Hindlimb muscle (tissue), 1 donor: ENCODE measurements at regions not wholly inside any gene's neighbourhood (a gene's known extent, or its start where the extent isn't known, plus 50 kb on each side); places are given as distances from the start of the nearest gene placed in this dataset.
"Not testable (repeated sequence)": the region's sequence is repeated elsewhere in the genome, so short reads cannot be mapped to it uniquely, and the experiment has no call there.

ENCODE experiments used
- DNase-seq: peaks from one replicate; pipeline ENCODE4 v3.0.0-alpha.2; 2013

DNA sequence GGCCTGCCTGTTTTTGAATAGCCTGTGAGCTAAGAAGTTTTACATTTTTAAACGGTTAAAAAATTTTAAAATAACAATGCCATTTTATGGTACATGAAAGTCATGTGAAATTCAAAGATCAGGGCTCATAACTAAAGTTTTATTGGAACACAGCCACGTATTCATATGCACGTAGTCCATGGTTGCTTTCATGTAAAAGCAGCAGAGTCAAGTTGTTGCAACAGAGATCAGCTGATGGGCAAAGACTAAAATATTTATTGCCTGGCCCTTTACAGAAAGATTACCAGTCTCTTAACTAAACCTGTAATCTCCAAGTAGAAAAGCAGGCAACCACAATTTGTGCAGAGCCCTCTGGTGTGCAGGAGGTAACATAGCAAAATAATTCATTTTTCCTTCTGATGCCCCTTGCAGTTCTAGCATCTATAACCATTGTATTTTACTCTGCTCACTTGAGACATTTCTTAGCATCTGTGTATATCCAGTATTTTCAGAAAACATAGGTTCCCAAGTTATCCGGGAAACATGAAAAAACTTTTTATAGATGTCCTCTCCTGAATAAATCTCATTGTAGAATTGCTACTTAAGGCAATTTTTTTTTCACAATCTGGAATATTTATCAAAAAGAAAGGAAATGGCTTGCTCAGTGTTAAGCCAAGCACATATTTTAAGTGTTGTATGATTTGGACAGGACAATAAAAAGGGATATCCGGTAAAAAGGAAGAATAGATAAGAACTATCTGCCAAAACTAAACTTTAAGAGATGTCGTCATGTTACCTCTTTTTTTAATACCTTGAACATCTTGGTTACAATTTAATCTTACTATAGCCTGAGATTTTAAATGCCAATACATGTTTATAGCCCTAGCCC, 430.8 kb downstream of the PLPP3 start:
- no peak for DNase-seq

DNA sequence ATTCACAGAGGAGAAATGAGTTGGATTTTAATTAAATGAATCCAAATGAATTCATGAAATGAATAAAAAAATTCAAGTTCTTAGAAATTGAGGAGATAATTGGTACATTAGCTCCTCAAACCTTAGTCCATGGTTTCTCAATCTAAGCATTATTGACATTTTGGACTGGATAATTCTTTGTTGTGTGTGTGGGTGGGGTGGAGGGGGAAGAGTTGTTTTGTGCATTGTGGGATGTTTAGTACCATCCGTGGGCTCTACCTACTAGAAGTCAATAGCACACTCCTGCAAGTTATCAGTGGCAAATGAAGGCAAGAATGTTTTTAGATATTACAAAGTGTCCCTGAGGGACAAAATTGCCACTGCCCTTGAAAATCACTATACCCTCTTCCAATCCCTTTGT, 431.9 kb downstream of the PLPP3 start:
- no peak for DNase-seq

DNA sequence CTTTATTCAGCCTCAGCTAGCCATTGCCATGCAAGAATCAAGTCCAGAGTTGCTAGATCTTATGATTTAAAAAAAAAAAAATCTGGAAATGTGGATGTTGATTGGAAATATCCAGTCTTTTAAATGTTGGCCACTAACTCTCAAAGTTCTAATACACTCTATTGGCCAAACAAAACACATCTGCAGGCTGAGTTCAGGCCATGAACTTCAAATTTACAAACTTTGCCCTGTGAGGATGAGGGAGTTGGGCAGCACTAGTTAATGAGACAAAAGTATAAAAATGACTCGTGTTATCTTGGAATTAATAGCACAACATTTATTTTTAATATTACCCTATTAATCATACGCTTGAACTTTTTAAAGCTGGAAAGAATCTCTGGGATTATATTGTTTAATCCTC, 432.3 kb downstream of the PLPP3 start:
- DNase-seq, result no peak

DNA sequence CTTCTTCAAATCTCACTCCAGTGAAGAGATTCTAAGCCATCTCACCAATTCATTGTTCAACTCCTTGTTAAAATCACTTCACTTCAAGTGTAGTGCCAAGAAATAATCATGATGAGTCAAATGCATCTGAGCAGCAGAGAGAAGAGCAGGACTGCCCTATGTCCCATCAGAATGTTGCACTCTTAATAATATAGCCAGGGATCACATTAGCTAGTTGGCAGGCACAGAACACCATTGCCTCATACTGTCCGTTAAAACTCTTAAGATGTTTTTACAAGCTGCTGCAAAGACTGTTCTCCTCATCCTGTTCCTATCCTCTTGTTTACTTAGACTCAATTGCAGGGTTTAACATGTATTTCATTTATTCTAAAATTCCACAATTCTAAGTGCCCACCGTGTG, 432.9 kb downstream of the PLPP3 start:
- peak; percentile 32 for DNase-seq

DNA sequence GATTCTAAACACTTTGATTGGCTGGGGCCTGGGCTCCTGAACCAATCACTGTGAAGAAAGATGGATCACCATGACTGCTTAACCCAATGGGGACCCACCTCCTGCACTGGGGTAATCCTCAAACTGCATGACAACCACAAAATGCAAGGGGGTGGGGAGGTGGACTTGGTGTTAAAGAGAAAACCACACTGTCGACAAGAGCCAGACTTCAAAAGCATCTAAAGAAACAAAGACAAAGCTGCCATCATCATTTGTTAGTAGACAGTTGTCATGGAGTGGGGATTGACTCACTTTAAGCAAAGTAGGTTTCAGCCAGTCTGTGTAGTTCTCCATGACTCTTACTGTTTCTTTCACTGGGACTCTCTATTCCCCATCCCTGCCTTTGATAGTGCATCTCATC, 433.8 kb downstream of the PLPP3 start:
- no peak for DNase-seq

DNA sequence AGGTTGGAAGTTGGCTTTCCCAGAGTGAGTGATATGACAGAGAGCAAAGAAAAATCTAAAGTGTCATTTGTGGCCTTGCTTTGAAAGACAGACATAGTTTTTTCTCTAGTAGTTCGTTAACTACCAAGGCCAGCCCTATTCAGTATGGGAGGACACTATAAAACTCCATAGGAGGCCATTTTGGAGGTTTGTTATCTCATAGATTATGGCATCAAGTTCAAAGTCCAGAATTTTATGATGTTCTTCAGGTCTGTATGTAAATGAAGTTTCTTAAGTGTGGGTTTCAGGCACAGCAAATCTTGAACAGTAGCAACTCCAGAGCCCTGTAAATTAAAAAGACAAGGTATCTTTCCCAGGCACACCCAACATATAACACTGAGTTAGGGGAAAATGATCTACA, 437.1 kb downstream of the PLPP3 start:
- no peak for DNase-seq

DNA sequence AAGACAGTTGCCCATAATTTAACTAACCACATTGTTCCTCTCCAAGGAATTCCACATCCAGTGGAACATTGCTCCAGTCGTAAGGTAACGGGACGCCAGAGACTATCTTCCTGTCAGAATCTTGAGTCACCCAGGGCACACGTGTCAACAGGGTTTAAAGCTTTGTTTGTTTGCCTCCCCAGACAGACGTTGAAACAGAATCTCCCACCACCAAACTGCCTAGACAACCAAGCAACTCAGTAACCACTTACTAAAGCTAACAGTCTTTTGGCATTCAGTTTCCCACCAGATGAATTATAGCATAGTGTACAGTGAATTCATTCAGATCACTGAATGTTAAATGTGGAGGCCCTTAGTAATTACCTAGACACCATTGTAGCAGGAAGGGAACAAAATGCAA, 439.5 kb downstream of the PLPP3 start:
- no peak for DNase-seq

DNA sequence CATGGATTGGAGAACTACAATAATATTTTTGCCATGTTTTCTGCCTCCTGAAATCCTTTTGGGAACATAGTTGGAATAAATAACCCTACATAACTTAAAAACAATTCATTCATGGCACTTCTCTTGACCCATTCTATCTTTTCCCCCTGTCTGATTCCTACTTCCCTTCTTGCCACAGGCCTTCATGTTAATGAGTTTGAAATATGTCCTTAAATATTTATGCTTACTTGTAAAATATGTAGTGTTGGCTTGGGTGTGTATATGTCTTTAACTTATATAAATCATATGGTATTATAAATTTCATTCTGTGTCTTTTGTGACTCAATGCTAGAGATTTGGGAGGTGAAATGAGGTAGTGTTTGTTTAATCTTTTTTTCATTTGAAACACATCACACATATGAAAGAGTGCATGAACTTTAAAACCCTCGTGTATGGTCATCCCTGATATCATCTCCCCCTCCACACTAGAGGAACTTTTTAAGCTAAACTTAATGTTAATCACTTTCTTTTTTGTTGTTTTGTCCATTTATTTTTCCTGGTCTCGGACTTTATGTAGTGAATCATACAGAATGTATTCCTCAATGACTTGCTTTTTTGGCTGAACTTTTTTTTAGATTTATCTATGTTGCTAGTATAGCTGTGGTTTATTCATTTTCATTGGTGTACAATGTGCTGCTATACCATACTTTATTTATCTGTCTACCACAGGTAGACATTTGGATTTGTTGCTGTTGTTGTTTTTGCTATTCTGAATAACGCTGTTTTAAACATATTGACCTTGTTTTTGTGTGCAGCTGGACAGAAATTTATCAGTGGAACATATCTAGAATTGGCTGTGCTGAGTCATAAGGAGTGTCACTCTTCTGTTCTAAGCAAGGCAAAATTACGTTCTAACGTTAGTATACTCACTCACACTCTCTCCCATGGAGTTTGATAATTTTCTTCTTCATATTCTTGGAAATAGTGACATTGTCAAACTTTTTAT, 441.6 kb downstream of the PLPP3 start:
- no peak for DNase-seq

DNA sequence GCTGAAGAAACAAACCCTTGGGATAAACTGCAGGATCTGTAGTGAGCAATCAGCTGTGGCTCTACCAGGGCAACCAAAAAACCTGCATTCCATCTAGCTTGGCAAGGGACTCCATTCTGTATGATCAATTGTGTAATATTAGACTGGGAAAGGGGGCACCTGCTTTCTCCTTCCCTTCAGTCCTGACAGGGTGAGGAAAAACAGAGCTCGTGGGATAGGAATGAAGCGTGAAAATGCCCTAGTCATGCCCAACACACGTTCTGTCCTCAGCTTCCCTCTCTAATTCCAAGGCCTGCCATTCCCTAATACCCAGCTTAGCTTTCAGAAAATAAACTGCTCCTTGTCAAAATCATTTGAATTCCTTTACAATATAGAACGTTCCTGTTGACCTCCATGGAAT, 442.3 kb downstream of the PLPP3 start:
- DNase-seq, result no peak

DNA sequence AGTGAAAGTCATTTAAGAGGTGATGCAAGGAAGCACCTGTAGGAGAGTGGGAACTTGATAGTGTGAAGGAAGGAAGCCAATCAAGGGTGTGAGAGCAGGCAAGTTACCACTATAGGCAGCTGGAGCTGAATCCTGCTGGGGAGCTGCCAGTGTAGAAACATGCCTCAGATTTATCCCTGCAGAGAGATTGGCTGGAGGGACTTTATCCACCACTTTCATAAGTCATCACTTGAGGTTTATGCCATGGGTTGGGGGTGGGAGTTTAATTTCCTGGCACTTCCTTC, 443.6 kb downstream of the PLPP3 start:
- no peak for DNase-seq

DNA sequence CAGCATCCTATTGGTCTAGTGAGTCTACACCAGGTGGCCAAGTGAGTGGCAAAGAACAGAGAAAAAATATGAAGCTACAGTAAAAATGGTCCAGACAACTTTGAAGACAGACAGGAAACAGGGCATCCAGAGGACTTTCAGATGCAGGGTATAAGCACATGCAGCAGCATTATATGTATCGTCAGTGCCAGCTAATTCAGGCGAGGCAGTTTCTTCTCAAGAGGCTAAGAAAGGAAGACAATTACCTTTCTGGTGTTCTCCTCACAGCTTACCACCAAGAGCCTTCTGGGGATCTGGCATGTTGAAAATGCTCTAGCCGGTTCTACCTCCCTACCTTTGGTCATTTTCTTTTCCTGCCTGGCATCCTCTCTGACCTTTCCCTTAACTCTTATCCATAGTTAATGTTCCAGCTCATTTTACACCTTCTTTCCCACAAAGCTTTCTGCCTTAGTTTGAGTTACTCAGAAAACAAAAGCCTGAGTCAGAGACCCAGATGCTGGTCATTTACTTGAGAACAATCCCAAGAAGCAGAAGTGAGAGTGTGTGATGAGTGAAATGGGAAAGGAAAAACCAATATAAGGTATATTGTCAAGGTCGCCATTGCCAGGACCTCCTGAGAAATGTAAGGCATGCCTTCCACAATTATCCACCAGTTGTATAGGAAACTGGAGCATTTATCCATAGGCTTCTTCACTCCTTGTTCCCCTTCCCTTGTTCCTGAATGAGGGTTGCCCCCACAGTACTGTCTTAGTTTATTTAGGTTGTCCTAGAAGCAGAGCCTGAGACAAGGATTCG, 444.1 kb downstream of the PLPP3 start:
- no peak for DNase-seq

DNA sequence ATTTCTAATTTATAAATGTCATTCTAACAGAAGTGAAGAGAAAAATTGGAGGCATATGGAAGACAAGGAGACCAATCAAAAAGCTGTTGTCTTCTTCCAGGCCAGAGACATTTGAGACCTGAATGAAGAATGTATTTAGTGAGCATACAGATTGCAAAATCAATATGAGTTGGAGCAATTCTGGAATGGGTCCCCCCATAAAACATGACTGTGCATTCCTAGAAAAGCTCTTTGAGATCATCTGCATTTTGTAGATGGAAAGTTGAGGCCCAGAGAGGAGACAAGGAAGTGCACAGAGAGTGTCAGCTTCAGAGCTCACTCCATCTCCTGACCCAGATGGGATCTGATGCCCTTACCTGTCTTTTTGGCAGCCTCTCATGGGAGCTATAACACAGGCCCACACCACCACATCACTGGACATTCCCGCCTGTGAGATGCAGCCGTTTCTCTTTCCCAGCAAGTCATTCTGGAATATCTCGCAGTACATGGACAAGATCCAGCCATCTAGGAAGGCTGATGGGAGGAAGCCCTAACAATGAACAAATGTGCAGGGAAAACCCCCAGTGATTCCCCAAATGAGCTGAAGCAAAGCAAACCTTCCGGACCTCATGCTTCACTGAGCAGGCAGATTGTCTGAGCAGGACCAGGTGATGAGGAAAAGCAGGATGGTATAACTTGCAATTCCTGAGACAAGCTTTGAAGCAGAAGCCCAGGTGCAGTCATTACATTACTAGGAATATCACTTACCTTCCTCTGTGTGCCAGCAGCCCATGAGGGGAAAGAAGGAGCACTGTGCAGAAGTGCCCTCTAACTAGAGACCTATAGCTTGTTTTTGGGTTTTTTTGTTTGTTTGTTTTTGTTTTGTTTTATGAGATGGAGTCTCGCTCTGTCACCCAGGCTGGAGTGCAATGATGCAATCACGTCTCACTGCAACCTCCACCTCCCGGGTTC, 445.6 kb downstream of the PLPP3 start:
- DNase-seq, result no peak

DNA sequence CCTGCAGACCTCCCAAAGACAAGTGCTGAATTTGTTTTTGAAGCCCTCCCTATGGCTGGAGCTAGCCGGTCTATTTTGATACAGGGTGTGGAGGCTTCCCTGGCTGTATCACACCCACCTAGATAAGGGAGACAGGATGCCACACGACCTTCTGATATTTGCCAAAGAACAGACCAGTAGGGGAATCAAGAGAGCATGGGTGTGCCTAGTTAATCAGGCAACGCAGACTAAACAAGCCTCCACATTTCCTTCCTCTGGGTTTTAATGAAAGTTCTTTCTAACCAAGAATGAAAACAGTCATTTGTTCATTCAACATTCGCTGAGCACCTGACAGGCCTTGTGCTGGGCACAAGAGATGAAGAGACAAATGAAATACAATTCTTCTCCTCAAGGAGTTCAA, 446.8 kb downstream of the PLPP3 start:
- no peak for DNase-seq

DNA sequence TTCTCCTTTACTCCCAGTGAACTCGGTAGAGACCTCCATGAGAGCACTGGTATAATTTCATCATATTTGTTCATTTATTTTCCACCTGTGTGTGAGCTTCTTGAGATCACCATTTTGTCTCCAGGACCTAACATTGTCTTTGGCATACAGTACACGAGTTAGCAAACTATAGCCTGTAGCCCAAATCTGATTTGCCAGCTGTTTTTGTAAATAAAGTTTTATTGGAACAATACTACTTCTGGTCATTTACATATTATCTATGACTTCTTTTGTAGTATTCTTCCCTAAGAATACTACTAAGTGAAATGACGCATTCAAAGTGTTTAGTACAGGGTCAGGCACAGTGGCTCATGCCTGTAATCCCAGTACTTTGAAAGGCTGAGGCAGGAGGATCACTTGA, 449.5 kb downstream of the PLPP3 start:
- no peak for DNase-seq

DNA sequence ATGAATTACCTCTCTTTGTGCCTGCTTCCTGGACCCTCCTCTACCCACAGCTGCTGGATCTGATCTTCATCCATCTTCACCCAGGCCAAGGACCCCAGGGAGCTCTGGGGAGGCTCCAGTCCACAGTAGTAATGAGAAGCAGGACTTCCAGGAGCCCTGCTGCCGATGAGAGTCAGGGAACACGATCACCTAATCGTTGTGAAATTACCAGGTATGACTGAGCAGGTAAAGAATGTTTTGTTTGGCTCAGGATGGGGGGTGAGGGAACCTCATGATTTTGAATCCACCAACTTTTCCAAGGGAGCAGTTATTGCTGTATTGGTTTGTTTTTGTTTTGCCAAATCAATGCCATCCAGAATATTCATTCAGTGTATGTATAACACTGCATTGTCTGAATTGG, 454.0 kb downstream of the PLPP3 start:
- DNase-seq, result no peak

DNA sequence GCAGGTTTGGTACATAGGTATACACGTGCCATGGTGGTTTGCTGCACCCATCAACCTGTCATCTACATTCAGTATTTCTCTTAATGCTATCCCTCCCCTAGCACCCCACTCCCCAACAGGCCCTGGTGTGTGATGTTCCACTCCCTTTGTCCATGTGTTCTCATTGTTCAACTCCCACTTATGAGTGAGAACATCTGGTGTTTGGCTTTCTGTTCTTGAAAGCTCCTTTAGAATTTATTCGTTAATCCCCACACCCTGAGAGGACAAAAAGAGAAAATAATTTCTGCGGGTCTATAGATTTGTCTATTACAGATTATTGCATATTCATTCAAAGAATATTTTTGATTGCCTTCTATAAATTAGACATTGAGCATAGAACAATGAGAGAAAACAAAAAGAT, 455.5 kb downstream of the PLPP3 start:
- no peak for DNase-seq

DNA sequence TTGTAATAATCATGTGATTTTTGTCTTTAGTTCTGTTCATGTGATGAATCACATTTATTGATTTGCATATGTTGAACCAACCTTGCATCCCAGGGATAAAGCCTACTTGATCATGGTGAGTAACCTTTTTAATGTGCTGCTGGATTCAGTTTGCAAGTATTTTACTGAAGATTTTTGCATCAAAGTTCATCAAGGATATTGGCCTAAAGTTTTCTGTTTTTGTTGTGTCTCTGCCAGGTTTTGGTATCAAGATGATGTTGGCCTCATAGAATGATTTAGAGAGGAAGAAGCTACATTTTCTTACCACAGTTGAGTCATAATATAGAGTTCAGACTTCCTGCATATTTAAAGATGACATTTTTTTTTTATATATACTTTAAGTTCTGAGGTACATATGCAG, 455.9 kb downstream of the PLPP3 start:
- DNase-seq, result no peak

DNA sequence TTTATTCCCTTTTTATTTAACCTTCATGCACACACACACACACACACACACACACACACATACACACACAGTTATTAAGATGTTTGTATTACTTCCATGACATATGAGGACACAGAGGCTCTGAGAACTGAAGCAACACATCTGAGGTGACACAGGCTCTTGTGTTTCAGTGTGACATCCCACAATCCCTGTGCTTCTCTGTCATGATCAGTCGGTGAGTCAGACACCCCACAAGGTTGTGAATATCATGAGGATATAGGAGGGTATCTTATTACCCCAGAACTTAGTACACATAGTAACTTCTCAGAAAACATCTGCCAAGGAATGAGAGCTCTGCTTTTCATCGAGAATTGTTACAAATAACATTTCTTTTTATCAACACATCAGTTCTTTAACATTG, 459.3 kb downstream of the PLPP3 start:
- no peak for DNase-seq

DNA sequence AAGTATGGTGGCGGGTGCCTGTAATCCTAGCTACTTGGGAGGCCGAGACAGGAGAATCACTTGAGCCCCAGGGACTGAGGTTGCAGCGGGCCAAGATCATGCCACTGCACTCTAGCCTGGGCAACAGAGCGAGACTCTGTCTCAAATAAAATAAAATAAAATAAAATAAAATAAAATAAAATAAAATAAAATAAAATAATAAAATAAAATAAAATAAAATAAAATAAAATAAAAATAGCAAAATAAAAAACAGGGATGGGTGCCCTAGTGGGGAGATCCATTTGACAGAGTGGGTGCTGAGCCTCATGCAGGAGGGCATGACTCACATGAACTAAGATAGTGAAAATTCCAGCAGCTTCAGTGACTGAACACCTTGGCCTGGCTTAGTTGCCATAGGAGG, 460.7 kb downstream of the PLPP3 start:
- DNase-seq, result not testable (repeated sequence)

DNA sequence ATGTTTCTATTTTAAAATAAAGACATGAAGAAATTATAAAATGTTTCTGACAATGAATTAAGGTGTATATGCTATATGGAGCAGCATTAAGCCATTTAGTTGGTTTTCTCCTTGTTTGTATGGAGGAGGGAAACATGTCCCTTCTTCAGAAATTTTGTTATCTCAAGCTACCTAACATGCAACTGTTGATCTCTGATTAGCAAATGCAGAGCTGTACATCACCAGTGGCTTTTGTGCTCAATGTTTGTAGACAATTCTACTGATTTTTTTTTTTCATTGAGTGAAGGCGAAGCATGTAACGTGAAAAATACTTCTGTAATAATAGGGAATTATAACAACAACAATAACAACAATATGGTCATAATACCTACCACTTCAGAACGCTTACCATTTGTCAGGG, 463.7 kb downstream of the PLPP3 start:
- no peak for DNase-seq

DNA sequence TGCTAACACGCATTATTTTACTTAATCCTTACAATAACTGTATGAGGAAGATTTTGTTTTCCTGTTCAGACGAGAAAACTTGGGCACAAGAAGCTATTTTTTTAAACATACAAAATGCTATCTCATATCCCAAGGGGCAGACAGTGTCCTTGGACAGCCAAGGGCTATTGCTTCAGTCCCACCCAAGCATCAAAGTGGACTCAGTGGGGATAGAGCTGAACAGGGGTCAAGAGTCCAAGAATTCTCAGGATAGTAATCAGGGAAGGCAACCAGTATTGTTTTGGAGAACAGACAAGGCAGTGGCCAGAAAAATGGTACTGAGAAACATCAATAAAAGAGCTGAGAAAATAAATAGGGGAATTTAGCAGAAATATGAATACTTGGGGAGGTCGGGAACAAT, 465.7 kb downstream of the PLPP3 start:
- no peak for DNase-seq

DNA sequence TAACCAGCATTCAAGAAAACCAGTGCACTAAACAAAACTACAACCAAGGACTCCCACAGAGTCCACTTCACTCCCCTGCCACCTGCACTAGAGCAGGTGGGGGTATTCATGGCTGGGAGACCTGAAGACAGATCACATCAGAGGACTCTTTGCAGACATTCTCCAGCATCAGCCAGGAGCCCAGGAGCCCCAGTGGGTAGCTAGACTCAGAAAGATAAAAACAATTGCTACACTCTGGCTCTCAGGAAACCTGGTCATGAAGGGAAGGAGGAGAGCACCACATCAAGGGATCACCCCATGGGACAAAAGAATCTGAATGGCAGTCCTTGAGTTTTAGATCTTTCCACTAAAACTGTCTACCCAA, 472.1 kb downstream of the PLPP3 start:
- DNase-seq, result no peak
